ENCODE measurements at regions not wholly inside any gene's neighbourhood (a gene's known extent, or its start where the extent isn't known, plus 50 kb on each side); places are given as distances from the start of the nearest gene placed in this dataset.
A peak's percentile ranks its signal among the peaks of the same experiment; 100 is the strongest.
"Not testable (repeated sequence)": the region's sequence is repeated elsewhere in the genome, so short reads cannot be mapped to it uniquely, and the experiment has no call there.

- no peak for DNase-seq
Observed at GRCh38 chr10:125605167-125605566, 77.8 kb downstream of the TEX36 start.

DNA sequence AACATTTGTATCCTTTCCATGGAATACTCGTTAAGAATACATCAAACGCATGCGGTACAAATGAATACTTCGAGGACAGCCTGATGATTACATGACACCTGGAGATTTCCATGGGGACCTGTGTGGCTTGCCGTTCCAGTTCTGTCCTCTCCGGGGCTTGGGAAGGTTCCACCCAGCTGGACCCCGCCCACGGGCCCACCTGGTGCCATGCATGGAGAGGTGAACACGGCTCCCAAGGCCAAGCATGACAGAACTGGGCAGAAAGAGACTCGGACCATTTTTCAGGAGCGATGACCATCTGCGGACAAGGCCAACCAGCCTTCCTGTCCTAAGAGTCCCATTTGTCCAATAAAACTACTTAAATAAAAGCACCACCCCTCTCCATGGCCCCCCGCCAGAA is 80.1 kb downstream of the TEX36 start:
- no peak for DNase-seq

GRCh38 chr10:125599194-125599593 is 83.8 kb downstream of the TEX36 start:
- no peak for DNase-seq

GRCh38 chr10:125595911-125596310 is 87.1 kb downstream of the TEX36 start:
- no peak for DNase-seq

DNA sequence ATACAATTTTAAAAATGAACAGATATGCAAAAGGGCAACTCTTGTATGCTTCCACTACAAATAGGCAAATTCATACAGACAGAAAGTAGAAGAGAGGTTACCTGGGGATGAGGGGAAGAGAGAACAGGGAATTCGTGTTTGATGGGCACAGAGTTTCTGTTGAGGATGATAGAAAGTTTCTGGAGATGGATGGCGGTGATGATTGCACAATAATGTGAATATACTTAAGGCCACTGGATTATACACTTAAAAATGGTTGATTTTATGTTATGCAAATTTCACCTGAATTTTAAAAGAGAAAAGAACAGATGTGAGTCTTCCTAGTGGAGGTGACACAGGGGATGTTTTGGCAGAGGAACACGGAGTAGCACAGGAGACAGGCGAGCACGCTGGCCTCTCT is 89.3 kb downstream of the TEX36 start:
- no peak for DNase-seq

DNA sequence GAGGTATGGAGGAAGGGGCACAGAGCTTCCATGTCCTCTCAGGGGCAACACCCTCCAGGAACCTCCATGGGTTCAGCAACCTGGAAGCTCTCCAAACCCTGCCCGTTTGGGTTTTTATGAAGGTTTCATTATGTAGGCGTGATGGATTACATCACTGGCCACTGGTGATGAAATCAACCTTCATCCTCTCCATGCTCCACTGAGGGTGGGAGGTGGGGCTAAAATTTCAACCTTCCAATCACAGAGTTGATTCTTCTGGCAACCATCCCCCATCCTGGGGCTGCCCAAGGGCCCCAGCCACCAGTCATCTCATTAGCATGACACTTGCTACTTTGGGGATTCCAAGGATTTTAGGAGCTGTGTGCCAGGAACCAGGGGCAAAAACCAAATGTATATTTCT is 90.1 kb downstream of the TEX36 start:
- no peak for DNase-seq

DNA sequence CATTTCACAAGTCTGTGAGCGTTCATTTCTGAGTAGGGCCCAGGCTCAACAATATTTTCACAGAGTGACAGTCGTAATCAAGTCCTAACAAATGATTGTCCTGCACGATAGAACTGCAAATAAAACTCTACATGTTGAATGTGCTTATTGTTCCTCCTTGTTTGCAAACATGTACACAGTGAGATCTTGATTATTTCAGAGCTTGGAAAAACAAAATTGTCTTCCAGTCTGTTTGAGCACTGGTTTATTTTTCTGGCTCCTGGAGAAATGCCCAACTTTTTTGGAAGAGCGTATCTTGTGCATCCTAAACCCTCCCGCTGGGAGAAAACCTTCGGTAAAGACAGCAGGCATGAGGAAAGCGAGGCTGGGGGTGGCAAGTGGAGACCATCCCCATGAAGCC is 91.1 kb downstream of the TEX36 start:
- DNase-seq, result no peak

- not testable (repeated sequence) for DNase-seq
Observed at GRCh38 chr10:125588738-125589137, 94.2 kb downstream of the TEX36 start.

DNA sequence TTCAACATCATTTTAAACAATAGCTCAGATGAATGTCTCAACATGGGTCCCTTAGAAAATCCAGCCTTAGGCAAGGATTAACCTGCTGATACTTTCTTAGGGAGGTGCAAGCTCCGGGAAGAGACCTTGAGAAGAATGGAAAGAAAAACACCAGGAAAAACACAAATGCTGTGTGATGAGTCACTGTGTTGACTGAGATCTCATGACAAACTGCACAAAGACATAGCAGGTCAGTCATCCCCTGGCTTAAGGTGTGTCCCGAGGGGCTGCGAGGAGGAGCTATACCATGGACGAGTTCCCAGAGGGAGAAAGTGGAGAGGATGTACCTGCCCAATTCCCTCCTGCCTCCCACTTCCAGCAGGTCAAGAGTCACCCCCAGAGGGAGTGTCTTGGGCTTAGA is 98.0 kb downstream of the TEX36 start:
- no peak for DNase-seq

GRCh38 chr10:125578658-125579315 is 104.2 kb downstream of the TEX36 start:
- DNase-seq, result no peak

DNA sequence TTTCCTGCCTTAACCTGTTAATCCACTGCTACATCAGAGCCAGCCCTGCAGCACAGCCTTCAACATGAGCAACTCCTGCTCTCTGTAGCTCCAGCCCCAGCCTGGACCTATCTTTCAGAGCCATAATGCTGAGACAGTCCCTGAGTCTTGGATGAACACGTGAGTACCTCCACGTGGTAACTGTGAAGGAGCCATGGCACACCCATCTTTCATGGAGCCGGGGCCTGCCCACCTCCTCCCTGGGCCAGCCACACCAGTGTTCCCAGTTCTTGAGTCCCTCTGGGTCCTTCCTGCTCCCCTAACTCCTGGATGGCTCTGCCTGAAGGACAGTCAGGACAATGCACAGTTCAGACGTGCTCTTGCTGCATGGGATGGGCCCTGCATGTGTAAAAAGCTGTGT is 107.1 kb downstream of the TEX36 start:
- DNase-seq, result no peak

DNA sequence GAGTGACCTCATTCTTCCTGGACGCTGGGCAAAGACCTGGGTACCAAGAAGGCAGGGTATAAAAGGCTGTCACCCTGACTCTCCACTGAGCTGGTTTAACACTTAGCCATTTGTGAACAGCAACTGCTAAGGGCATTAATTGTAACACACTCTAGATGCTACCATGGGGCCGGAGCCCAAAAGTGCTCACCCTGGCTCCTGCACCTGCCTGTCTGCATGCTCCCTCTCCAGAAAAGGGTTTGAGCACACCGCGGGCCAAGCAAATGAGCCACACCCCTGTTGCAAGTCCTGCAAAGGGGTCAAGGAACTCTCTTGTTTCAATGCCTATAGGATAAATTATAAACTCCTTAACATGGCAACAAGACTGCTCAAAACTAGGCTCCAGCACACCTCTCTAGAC is 114.8 kb downstream of the TEX36 start:
- no peak for DNase-seq

GRCh38 chr10:125567529-125567928 is 115.4 kb downstream of the TEX36 start:
- DNase-seq, result no peak

DNA sequence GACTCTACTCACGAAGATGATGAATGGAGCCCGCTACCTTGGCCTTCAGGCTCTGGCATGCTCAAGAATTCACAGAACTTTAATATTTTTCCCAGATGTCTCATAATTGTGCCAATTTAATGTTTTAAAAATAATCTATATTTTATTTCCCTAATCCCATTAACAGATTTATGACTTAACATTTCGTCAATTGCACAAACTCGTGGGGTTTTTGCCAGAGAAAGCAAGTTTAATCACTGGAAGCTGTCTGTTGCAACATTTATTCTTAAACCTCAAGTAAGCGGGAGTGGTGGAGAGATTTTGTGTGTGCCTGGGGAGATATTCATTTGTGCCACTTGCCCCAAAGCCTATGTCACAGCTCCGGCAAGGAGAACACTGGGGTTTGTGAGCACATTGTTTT is 117.9 kb downstream of the TEX36 start:
- DNase-seq, result no peak

GRCh38 chr10:125564570-125564969 is 118.4 kb downstream of the TEX36 start:
- DNase-seq, result no peak

GRCh38 chr10:125562737-125563136 is 120.2 kb downstream of the TEX36 start:
- no peak for DNase-seq

- no peak for DNase-seq
Observed at GRCh38 chr10:125560947-125561346, 122.0 kb downstream of the TEX36 start.

- peak in 1 of 2 experiments; percentile 23 for DNase-seq
Observed at GRCh38 chr10:125559210-125559609, 123.8 kb downstream of the TEX36 start.

DNA sequence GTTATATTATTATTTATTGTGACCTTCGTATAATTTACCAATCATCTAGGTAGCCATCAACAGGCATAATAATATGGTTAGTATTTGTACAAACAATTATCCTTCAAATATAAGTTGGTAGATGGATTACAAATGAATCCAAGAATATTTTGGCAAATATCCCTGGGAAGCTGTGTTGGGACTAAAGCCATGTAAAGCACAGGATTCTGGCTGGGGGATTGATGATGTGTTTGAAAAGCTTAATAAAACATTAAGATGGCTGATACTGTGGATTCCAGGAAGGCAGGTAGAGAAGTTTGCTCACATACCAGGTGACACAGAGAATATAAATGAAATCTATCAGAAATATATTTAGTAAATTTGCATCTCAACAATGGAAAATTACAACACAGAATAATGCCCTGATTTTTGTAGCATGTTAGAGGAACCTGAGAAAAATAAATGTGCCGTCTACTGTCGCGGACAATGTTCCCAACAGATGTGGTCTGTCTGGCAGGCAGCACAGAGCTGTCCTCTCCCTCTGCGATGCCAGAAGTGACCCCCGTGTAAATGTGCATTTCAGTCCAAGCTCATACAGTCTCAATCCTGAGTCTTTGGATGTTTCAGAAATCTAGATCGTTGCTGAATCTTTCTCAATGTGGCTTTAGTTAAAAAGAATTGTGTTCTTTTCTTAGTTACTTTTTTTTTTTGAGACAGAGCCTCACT is 125.0 kb downstream of the TEX36 start:
- DNase-seq, result no peak

DNA sequence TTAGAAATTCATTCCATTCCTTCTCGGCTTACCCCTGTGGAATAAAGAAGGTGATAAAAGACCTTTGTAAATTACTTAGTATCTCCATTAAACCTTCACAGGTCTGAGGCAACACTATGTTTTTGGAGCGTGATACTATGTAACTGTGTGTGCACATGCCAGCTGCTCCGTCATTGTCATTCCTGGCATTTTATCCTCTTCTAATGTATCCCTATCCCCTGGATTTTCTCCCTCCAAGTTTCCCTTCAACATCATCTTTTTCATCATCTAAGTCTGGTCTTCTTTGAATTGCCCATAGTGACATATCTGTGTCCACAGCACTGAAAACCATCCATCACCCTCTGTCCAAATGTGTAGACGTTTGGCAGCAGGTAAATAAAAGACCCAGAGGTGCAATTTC is 125.7 kb downstream of the TEX36 start:
- DNase-seq, result no peak

DNA sequence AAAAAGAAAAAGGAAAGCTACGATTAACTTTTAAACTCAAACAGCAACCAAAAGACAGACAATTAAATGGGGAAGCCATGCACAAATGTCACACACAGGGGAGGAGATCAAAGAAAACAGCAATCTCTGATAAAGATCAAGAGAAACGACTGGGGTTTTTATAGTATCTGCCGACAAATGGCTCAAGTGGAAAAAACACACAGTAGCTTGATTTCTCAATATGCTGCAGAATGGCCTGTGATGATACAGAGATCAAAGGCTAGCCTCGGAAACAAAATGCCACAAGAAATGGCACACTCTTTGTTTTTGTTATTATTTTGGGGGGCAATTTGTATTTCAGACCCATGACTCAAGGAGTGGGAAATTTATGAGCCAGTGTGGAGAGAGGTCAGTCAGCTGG is 126.1 kb downstream of the TEX36 start:
- DNase-seq, result no peak

- DNase-seq, result no peak
Observed at GRCh38 chr10:125555743-125556142, 127.2 kb downstream of the TEX36 start.

DNA sequence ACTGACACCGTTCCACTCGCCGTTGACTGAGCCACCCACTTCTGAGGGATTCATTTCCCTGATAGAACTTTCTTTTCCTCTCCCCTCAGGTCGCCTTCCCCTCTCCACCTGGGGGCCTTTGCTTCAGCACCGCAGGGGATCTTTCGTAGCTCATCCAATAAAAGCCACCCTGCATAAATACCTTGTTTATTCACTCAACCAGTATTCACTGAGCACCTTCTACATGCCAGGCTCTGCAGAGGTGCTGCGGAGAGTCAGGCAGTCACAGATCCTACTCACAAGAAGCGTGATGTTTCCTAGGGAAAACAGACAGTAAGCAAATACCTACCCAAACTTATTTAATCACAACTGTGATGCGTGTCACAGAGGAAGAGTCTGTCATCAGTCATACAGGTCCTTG is 127.7 kb downstream of the TEX36 start:
- no peak for DNase-seq

GRCh38 chr10:125554753-125555152 is 128.2 kb downstream of the TEX36 start:
- no peak for DNase-seq
